HG03060 (cell line): ENCODE measurements at regions not wholly inside any gene's neighbourhood (a gene's known extent, or its start where the extent isn't known, plus 50 kb on each side); places are given as distances from the start of the nearest gene placed in this dataset.
"Not testable (repeated sequence)": the region's sequence is repeated elsewhere in the genome, so short reads cannot be mapped to it uniquely, and the experiment has no call there.

Source experiments
- ATAC-seq: cut with Tn5 transposase; IDR thresholded peaks from one replicate; pipeline ENCODE4 v1.9.1; 2021; ENCODE audit warnings: low read depth, moderate number of reproducible peaks; ENCODE audit not compliant: unreplicated experiment

- ATAC-seq = not testable (repeated sequence)
Measured at GRCh38 chr1:146729642-146730344, 208.3 kb upstream of the NBPF12 start.

- not testable (repeated sequence) for ATAC-seq
Measured at GRCh38 chr1:146715054-146715453, 223.1 kb upstream of the NBPF12 start.

GRCh38 chr1:146710838-146711521, 227.1 kb upstream of the NBPF12 start:
- ATAC-seq = not testable (repeated sequence)

- ATAC-seq = not testable (repeated sequence)
Measured at GRCh38 chr1:146709302-146709701, 228.8 kb upstream of the NBPF12 start.

GRCh38 chr1:146704162-146704724, 233.9 kb upstream of the NBPF12 start:
- not testable (repeated sequence) for ATAC-seq

- not testable (repeated sequence) for ATAC-seq
Measured at GRCh38 chr1:146701320-146701719, 236.8 kb upstream of the NBPF12 start.

- ATAC-seq = not testable (repeated sequence)
Measured at GRCh38 chr1:146695388-146695787, 242.7 kb upstream of the NBPF12 start.

GRCh38 chr1:146691798-146692197, 246.3 kb upstream of the NBPF12 start:
- not testable (repeated sequence) for ATAC-seq

- ATAC-seq = not testable (repeated sequence)
Measured at GRCh38 chr1:146688893-146689292, 249.2 kb upstream of the NBPF12 start.

GRCh38 chr1:146686777-146687366, 251.3 kb upstream of the NBPF12 start:
- not testable (repeated sequence) for ATAC-seq

GRCh38 chr1:146683126-146683429, 255.0 kb upstream of the NBPF12 start:
- not testable (repeated sequence) for ATAC-seq

GRCh38 chr1:146682227-146683125, 255.6 kb upstream of the NBPF12 start:
- not testable (repeated sequence) for ATAC-seq

- ATAC-seq = not testable (repeated sequence)
Measured at GRCh38 chr1:146673729-146674299, 264.3 kb upstream of the NBPF12 start.

- not testable (repeated sequence) for ATAC-seq
Measured at GRCh38 chr1:146672608-146673007, 265.5 kb upstream of the NBPF12 start.

- not testable (repeated sequence) for ATAC-seq
Measured at GRCh38 chr1:146671588-146671987, 266.5 kb upstream of the NBPF12 start.

GRCh38 chr1:146670832-146671566, 267.1 kb upstream of the NBPF12 start:
- ATAC-seq = not testable (repeated sequence)

- not testable (repeated sequence) for ATAC-seq
Measured at GRCh38 chr1:146666275-146666674, 271.8 kb upstream of the NBPF12 start.

GRCh38 chr1:146660242-146660641, 277.9 kb upstream of the NBPF12 start:
- ATAC-seq = not testable (repeated sequence)

GRCh38 chr1:146656356-146657060, 281.6 kb upstream of the NBPF12 start:
- not testable (repeated sequence) for ATAC-seq
